ENCODE measurements at regions not wholly inside any gene's neighbourhood (a gene's known extent, or its start where the extent isn't known, plus 50 kb on each side); places are given as distances from the start of the nearest gene placed in this dataset.

DNA sequence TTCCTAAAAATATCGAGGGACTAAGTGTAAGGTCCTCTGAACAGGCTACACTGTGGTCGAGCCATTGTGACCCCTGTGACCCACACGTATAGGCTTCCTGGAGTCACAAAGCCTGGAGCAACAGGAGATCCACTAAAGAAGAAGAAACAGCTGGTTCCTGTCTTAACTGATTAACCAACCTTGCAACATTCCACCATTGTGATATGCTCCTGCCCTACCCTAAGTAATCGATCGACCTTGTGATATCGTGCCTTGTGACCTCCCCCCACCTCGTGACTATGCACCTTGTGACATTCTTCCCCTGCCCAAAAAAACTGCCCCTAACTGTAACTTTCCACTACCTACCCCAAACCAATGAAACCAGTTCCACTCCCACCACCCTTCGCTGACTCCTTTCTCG is 304.6 kb upstream of the FAM78B start:
- Histone ChIP-seq H3K9me3 (ENCODE audit: low read length) (no peaks in the 10 kb centered on the region), H3K79me2 (ENCODE audit: low read length) (no peaks in the 10 kb centered on the region), H3K27me3 (ENCODE audit: low read length) (no peaks in the 10 kb centered on the region), H3K36me3 (ENCODE audit: insufficient read depth, low read length) (no peaks in the 10 kb centered on the region), H2AFZ (ENCODE audit: low read length) (no peak overlapping the region), H3K9me2 (replicated peaks; ENCODE audit: insufficient read depth, low read length) (no peaks in the 10 kb centered on the region), H3K4me2 (ENCODE audit: low read depth, low read length, poor library complexity, severe bottlenecking) (no peak overlapping the region), H4K20me1 (ENCODE audit: insufficient read depth, low read depth, low read length) (no peaks in the 10 kb centered on the region), H3K27ac (ENCODE audit: low read length) (no peak overlapping the region), H3K4me1 (ENCODE audit: low read length) (no peaks in the 10 kb centered on the region), H3K9ac (ENCODE audit: low read length) (no peak overlapping the region), H3K4me3 (ENCODE audit: low read length) (no peak overlapping the region)
- DNase-seq, result no peak

DNA sequence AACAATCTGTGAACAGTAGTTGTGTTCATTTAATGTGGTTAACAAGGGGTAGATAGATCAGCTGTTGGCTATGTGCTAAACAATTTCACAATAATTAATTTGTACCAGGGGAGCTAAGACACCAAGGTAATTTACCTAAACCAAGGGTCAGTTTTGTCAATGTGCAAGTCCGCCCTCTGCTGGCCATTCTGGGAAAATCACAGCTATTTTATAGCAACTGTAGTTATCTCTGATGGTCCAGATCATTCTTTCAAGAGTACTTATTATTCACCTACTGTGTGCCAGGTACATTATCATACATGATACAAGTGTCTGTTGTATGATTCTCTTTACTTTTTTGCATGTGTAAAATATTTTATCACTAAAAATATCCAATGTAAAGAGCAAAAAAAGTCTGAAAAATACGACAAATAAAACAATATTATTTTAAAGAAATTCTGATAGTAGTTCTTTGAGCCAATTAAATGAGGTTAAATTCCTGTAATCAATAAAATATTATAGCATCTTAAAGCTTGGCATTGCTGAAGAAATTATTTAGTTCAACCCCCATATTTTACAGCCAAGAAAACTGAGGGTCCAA is 312.3 kb upstream of the FAM78B start:
- Histone ChIP-seq H3K36me3 (ENCODE audit: insufficient read depth, low read length) (no peaks in the 10 kb centered on the region), H3K27me3 (ENCODE audit: low read length) (no peaks in the 10 kb centered on the region), H3K4me1 (ENCODE audit: low read length) (no peaks in the 10 kb centered on the region), H3K9me3 (ENCODE audit: low read length) (no peaks in the 10 kb centered on the region), H3K9ac (ENCODE audit: low read length) (no peak overlapping the region), H3K9me2 (replicated peaks; ENCODE audit: insufficient read depth, low read length) (no peaks in the 10 kb centered on the region), H4K20me1 (ENCODE audit: insufficient read depth, low read depth, low read length) (no peaks in the 10 kb centered on the region), H3K4me3 (ENCODE audit: low read length) (no peak overlapping the region), H3K27ac (ENCODE audit: low read length) (no peak overlapping the region), H3K79me2 (ENCODE audit: low read length) (no peaks in the 10 kb centered on the region), H3K4me2 (ENCODE audit: low read depth, low read length, poor library complexity, severe bottlenecking) (no peak overlapping the region), H2AFZ (ENCODE audit: low read length) (no peak overlapping the region)
- peak; percentile 77 for DNase-seq

DNA sequence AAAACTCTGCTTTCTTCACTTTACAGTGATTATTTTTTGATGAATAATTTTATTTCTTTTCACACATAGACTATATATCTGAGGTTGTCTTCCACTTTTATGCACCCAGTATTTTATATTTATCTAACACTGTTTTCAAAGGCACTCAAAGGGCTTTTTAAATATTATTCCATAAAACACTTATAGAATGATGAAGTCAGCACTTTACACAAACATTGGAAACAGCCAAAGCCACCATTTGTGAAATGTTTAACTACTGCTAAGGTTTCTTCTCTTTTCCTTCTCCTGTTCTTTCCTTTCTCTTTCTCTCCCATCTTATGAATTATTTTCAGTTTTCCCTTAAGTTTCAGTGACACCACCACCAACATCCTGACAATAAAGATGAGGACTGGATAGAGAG is 317.7 kb upstream of the FAM78B start:
- no peak for DNase-seq
- Histone ChIP-seq H3K4me1 (ENCODE audit: low read length) (peaks cover 2% of the 10 kb centered on the region), H2AFZ (ENCODE audit: low read length) (no peak overlapping the region), H3K27ac (ENCODE audit: low read length) (no peak overlapping the region), H3K4me2 (ENCODE audit: low read depth, low read length, poor library complexity, severe bottlenecking) (no peak overlapping the region), H3K9me2 (replicated peaks; ENCODE audit: insufficient read depth, low read length) (no peaks in the 10 kb centered on the region), H3K79me2 (ENCODE audit: low read length) (no peaks in the 10 kb centered on the region), H3K9ac (ENCODE audit: low read length) (no peak overlapping the region), H3K36me3 (ENCODE audit: insufficient read depth, low read length) (no peaks in the 10 kb centered on the region), H3K9me3 (ENCODE audit: low read length) (no peaks in the 10 kb centered on the region), H4K20me1 (ENCODE audit: insufficient read depth, low read depth, low read length) (no peaks in the 10 kb centered on the region), H3K27me3 (ENCODE audit: low read length) (no peaks in the 10 kb centered on the region), H3K4me3 (ENCODE audit: low read length) (no peak overlapping the region)

DNA sequence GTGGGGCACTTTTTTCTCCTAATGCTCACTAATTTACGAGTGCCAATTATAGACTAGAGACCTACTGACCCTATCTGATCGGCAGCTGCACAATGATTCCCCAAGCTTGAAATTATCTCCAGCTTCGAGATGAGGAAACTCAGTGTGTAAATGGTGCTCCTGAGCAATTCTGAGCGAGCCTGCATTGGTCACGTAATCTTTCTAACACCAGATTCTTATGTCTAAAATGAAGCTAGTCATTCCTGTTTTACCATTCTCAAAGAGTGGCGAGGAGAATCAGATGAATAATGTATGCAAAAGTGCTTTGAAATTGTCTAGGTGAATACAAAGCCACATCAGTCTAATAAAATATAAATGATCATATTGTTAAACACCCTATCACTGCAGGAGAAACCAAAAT is 318.1 kb upstream of the FAM78B start:
- H3K4me2 ChIP-seq (ENCODE audit: low read depth, low read length, poor library complexity, severe bottlenecking), result no peak overlapping the region

DNA sequence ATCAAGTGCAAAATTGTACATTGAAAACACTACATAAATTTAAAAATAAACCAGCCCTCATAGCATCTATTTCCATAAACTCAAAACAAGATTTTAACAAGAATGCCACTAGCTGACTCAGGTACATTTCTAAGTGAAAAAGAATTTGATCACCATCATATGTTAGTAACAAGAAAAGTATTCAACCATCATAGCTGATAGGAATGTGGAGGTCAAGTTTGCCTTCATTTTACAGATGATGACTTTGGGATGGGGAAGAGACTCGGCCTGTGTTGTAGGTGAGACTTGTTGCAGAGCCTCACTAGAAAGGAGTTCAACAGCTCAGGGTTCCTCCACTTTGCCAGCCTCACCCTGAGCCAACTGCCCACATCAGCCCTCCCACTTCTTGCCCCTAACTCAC is 318.8 kb upstream of the FAM78B start:
- Histone ChIP-seq H3K27me3 (ENCODE audit: low read length) (no peaks in the 10 kb centered on the region), H3K9me2 (replicated peaks; ENCODE audit: insufficient read depth, low read length) (no peaks in the 10 kb centered on the region), H3K9me3 (ENCODE audit: low read length) (no peaks in the 10 kb centered on the region), H3K27ac (ENCODE audit: low read length) (no peak overlapping the region), H3K4me2 (ENCODE audit: low read depth, low read length, poor library complexity, severe bottlenecking) (no peak overlapping the region), H2AFZ (ENCODE audit: low read length) (no peak overlapping the region), H3K9ac (ENCODE audit: low read length) (no peak overlapping the region), H3K4me3 (ENCODE audit: low read length) (no peak overlapping the region), H3K79me2 (ENCODE audit: low read length) (no peaks in the 10 kb centered on the region), H3K36me3 (ENCODE audit: insufficient read depth, low read length) (no peaks in the 10 kb centered on the region), H4K20me1 (ENCODE audit: insufficient read depth, low read depth, low read length) (no peaks in the 10 kb centered on the region), H3K4me1 (ENCODE audit: low read length) (peaks cover 14% of the 10 kb centered on the region)
- DNase-seq, result no peak

More for the DNA sequence above, 318.1 kb upstream of the FAM78B start:
- Histone ChIP-seq H3K9ac (ENCODE audit: low read length) (no peak overlapping the region), H3K9me3 (ENCODE audit: low read length) (no peaks in the 10 kb centered on the region), H4K20me1 (ENCODE audit: insufficient read depth, low read depth, low read length) (no peaks in the 10 kb centered on the region), H3K4me1 (ENCODE audit: low read length) (peaks cover 6% of the 10 kb centered on the region), H3K4me3 (ENCODE audit: low read length) (no peak overlapping the region), H3K9me2 (replicated peaks; ENCODE audit: insufficient read depth, low read length) (no peaks in the 10 kb centered on the region), H3K27me3 (ENCODE audit: low read length) (no peaks in the 10 kb centered on the region), H3K79me2 (ENCODE audit: low read length) (no peaks in the 10 kb centered on the region), H3K27ac (ENCODE audit: low read length) (no peak overlapping the region), H2AFZ (ENCODE audit: low read length) (no peak overlapping the region), H3K36me3 (ENCODE audit: insufficient read depth, low read length) (no peaks in the 10 kb centered on the region)
- no peak for DNase-seq

DNA sequence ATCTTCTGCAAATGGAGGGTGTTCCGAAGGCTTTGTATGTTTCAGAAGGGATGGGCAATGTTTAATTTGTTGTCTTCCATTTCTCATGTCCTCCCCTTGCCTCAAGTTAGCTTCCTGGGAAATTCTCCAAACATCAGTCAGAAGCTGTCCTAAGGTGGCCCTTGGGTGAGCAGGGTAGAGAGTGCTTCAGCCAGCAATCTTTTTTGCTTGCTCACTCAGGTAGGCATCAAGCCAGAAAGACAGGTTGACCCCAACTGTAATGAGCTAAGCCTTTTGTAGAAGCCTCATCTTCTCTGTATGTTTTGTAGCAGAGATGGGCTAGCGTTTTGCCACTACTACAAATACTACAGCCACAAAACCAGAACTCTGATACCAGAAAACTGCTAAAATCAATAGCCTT is 321.5 kb upstream of the FAM78B start:
- H3K4me2 ChIP-seq (ENCODE audit: low read depth, low read length, poor library complexity, severe bottlenecking), result no peak overlapping the region
- no peak for DNase-seq
- no peak overlapping the region for H3K4me3 ChIP-seq (ENCODE audit: low read length)
- H3K9me3 ChIP-seq (ENCODE audit: low read length), result no peaks in the 10 kb centered on the region
- H3K79me2 ChIP-seq (ENCODE audit: low read length), result no peaks in the 10 kb centered on the region
- H3K36me3 ChIP-seq (ENCODE audit: insufficient read depth, low read length), result no peaks in the 10 kb centered on the region
- peaks cover 14% of the 10 kb centered on the region for H3K4me1 ChIP-seq (ENCODE audit: low read length)
- H3K9me2 ChIP-seq (replicated peaks; ENCODE audit: insufficient read depth, low read length), result no peaks in the 10 kb centered on the region
- H3K9ac ChIP-seq (ENCODE audit: low read length), result no peak overlapping the region
- H3K27ac ChIP-seq (ENCODE audit: low read length), result no peak overlapping the region
- no peak overlapping the region for H2AFZ ChIP-seq (ENCODE audit: low read length)
- H4K20me1 ChIP-seq (ENCODE audit: insufficient read depth, low read depth, low read length), result no peaks in the 10 kb centered on the region
- no peaks in the 10 kb centered on the region for H3K27me3 ChIP-seq (ENCODE audit: low read length)

DNA sequence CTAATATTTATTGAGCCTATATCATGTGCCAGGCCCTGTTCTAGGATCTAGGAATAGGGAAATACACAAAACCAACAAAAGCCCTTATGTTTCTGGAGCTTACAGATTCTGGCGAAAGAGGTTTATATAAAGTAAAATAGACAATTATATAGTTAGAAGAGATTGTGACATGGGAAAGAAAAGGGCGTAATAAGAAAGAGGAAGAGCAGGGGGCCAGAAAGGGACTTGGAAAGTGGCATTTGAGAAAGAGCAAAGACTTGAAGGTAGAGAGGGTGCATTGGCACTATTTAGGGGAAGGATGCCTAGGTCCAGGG is 322.5 kb upstream of the FAM78B start:
- Histone ChIP-seq H3K79me2 (ENCODE audit: low read length) (no peaks in the 10 kb centered on the region), H3K27ac (ENCODE audit: low read length) (no peak overlapping the region), H3K9ac (ENCODE audit: low read length) (peak overlapping the region; percentile 63)

DNA sequence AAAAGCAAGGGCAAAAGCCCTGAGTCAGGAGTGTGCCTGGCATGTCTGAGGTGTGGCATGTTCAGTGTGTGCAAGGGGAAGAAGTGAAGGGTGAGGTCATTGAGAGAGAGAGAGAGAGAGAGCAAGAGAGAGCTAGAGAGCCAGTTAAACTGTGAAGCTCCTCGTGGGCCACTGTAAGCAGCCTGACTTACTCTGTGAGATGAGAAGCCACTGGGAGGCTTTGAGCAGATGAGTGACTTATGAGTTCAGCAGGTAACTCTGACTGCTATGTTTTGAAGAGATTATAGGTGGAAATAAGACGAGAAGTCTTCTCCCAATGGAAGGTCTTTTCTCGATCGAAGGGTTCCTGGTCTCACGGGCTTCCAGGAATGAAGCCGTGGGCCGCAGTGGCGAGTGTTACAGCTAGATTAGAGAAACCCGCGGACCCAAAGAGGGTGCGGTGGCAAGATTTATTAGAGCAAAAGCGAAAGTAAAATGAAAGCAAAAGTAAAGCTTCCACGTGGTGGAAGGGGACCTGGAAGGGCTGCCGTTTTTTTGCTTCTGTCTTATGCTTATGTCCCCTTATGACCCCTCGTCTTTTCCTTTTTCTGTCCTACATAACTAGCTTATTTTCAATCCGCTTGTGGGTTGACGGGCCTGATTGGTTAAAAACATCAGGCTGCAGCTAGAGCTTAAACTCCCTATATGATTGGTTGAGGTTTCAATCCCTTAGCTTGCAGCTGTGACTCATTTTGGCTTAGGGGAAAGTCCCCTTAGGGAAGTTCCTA is 323.1 kb upstream of the FAM78B start:
- peak overlapping the region; percentile 63 for H2AFZ ChIP-seq (ENCODE audit: low read length)
- no peaks in the 10 kb centered on the region for H3K79me2 ChIP-seq (ENCODE audit: low read length)
- peak overlapping the region; percentile 63 for H3K9ac ChIP-seq (ENCODE audit: low read length)
- H3K4me2 ChIP-seq (ENCODE audit: low read depth, low read length, poor library complexity, severe bottlenecking), result peak overlapping the region; percentile 79
- peak; percentile 64 for DNase-seq
- H3K36me3 ChIP-seq (ENCODE audit: insufficient read depth, low read length), result no peaks in the 10 kb centered on the region
- H3K27ac ChIP-seq (ENCODE audit: low read length), result no peak overlapping the region
- no peaks in the 10 kb centered on the region for H4K20me1 ChIP-seq (ENCODE audit: insufficient read depth, low read depth, low read length)
- H3K9me3 ChIP-seq (ENCODE audit: low read length), result no peaks in the 10 kb centered on the region
- H3K9me2 ChIP-seq (replicated peaks; ENCODE audit: insufficient read depth, low read length), result no peaks in the 10 kb centered on the region
- peaks cover 14% of the 10 kb centered on the region for H3K4me1 ChIP-seq (ENCODE audit: low read length)
- peak overlapping the region; percentile 64 for H3K4me3 ChIP-seq (ENCODE audit: low read length)
- H3K27me3 ChIP-seq (ENCODE audit: low read length), result no peaks in the 10 kb centered on the region

More for the DNA sequence above, 322.5 kb upstream of the FAM78B start:
- Histone ChIP-seq H3K9me3 (ENCODE audit: low read length) (no peaks in the 10 kb centered on the region), H3K36me3 (ENCODE audit: insufficient read depth, low read length) (no peaks in the 10 kb centered on the region), H3K27me3 (ENCODE audit: low read length) (no peaks in the 10 kb centered on the region), H2AFZ (ENCODE audit: low read length) (peak overlapping the region; percentile 63), H4K20me1 (ENCODE audit: insufficient read depth, low read depth, low read length) (no peaks in the 10 kb centered on the region), H3K4me1 (ENCODE audit: low read length) (peaks cover 14% of the 10 kb centered on the region), H3K4me2 (ENCODE audit: low read depth, low read length, poor library complexity, severe bottlenecking) (peak overlapping the region; percentile 79), H3K9me2 (replicated peaks; ENCODE audit: insufficient read depth, low read length) (no peaks in the 10 kb centered on the region), H3K4me3 (ENCODE audit: low read length) (peak overlapping the region; percentile 64)
- DNase-seq, result no peak

Data from Karpas-422 (cell line).